Liver (tissue), 8 donors: ENCODE measurements at regions not wholly inside any gene's neighbourhood (a gene's known extent, or its start where the extent isn't known, plus 50 kb on each side); places are given as distances from the start of the nearest gene placed in this dataset.

Experiments used
- DNase-seq: peaks from one replicate; pipeline ENCODE4 v3.0.0-alpha.2; 2017; ENCODE audit warnings: low spot score
- H3K27ac ChIP-seq, 2 donors: one replicate each; pipeline ENCODE4 v1.7.0; 2013; ENCODE audit warnings: inconsistent platforms in 2 of 2, low read length in 2 of 2, control low read depth in 1 of 2, low read depth in 1 of 2, mild to moderate bottlenecking in 1 of 2
- H3K27me3 ChIP-seq, 4 donors: one replicate each; pipeline versions ENCODE4 v1.6.1 to v1.7.0; 2013; ENCODE audit warnings: low read length in 3 of 4, inconsistent platforms in 1 of 4, mild to moderate bottlenecking in 1 of 4, moderate library complexity in 1 of 4; ENCODE audit not compliant: control insufficient read depth in 4 of 4, insufficient read depth in 4 of 4
- H3K36me3 ChIP-seq, 4 donors: one replicate each; pipeline versions ENCODE4 v1.6.1 to v1.7.0; 2013; ENCODE audit warnings: low read length in 3 of 4, mild to moderate bottlenecking in 3 of 4, low read depth in 1 of 4, moderate library complexity in 1 of 4; ENCODE audit not compliant: control insufficient read depth in 4 of 4, insufficient read depth in 3 of 4
- H3K4me1 ChIP-seq, 4 donors: one replicate each; pipeline versions ENCODE4 v1.6.1 to v1.7.0; 2013; ENCODE audit warnings: low read length in 3 of 4, mild to moderate bottlenecking in 3 of 4, moderate library complexity in 1 of 4; ENCODE audit not compliant: control insufficient read depth in 4 of 4, insufficient read depth in 4 of 4
- H3K4me3 ChIP-seq, 3 donors: one replicate each; pipeline versions ENCODE4 v1.6.1 to v1.7.0; 2013; ENCODE audit warnings: low read length in 3 of 3, control low read depth in 1 of 3, low read depth in 1 of 3, mild to moderate bottlenecking in 1 of 3
- H3K9ac ChIP-seq, 2 donors: one replicate each; pipeline ENCODE4 v1.7.0; 2013; ENCODE audit warnings: low read length in 2 of 2, mild to moderate bottlenecking in 2 of 2, moderate library complexity in 2 of 2, control low read depth in 1 of 2, low read depth in 1 of 2
- H3K9me3 ChIP-seq, 4 donors: one replicate each; pipeline versions ENCODE4 v1.6.1 to v1.7.0; 2013; ENCODE audit warnings: low read length in 3 of 4; ENCODE audit not compliant: control insufficient read depth in 4 of 4
- ATF3 ChIP-seq: IDR thresholded peaks from 2 replicates; pipeline ENCODE4 v1.6.1; 2016; ENCODE audit warnings: antibody characterized with exemption
- EGR1 ChIP-seq, 2 donors: IDR thresholded peaks; 2 replicates each; pipeline ENCODE4 v1.6.1; 2016 to 2018; ENCODE audit warnings: antibody characterized with exemption in 2 of 2, low read depth in 2 of 2
- FOXA1 ChIP-seq: IDR thresholded peaks from 2 replicates; pipeline ENCODE4 v1.6.1; 2016; ENCODE audit warnings: antibody characterized with exemption
- FOXA2 ChIP-seq: IDR thresholded peaks from 2 replicates; pipeline ENCODE4 v1.6.1; 2016; ENCODE audit warnings: antibody characterized with exemption
- GABPA ChIP-seq, 2 donors: IDR thresholded peaks in 1 of 2; conservative IDR thresholded peaks in 1 of 2; 2 replicates each; pipeline ENCODE4 v1.6.1; 2016; ENCODE audit warnings: antibody characterized with exemption in 2 of 2, mild to moderate bottlenecking in 1 of 2, moderate library complexity in 1 of 2
- HNF4A ChIP-seq, 2 donors: conservative IDR thresholded peaks; 2 replicates each; pipeline ENCODE4 v1.6.1; 2016; ENCODE audit warnings: antibody characterized with exemption in 2 of 2, mild to moderate bottlenecking in 2 of 2
- HNF4G ChIP-seq: IDR thresholded peaks from 2 replicates; pipeline ENCODE4 v1.6.1; 2016; ENCODE audit warnings: antibody characterized with exemption
- JUND ChIP-seq, 2 donors: IDR thresholded peaks; 2 replicates each; pipeline ENCODE4 v1.6.1; 2016; ENCODE audit warnings: antibody characterized with exemption in 2 of 2
- NR2F2 ChIP-seq: IDR thresholded peaks from 2 replicates; pipeline ENCODE4 v1.6.1; 2016; ENCODE audit warnings: antibody characterized with exemption
- RAD21 ChIP-seq, 2 donors: IDR thresholded peaks; 2 replicates each; pipeline ENCODE4 v1.6.1; 2016; ENCODE audit warnings: antibody characterized with exemption in 2 of 2, mild to moderate bottlenecking in 2 of 2
- RXRA ChIP-seq, 2 donors: IDR thresholded peaks; 2 replicates each; pipeline ENCODE4 v1.6.1; 2017 to 2018; ENCODE audit warnings: antibody characterized with exemption in 2 of 2, mild to moderate bottlenecking in 1 of 2
- SP1 ChIP-seq: IDR thresholded peaks from 2 replicates; pipeline ENCODE4 v1.6.1; 2018; ENCODE audit warnings: antibody characterized with exemption, mild to moderate bottlenecking
- TAF1 ChIP-seq: conservative IDR thresholded peaks from 2 replicates; pipeline ENCODE4 v1.6.1; 2016; ENCODE audit warnings: antibody characterized with exemption, mild to moderate bottlenecking
- YY1 ChIP-seq: IDR thresholded peaks from 2 replicates; pipeline ENCODE4 v1.6.1; 2016; ENCODE audit warnings: antibody characterized with exemption, mild to moderate bottlenecking
- ZBTB33 ChIP-seq: IDR thresholded peaks from 2 replicates; pipeline ENCODE4 v1.6.1; 2016; ENCODE audit warnings: antibody characterized with exemption
- WGBS: extraction: QIAGEN DNeasy Blood & Tissue Kit; methylation state at CpG from one replicate; pipeline ENCODE4 v1.1.7; 2013; 5-methylcytosine and 5-hydroxymethylcytosine counted together
- TF ChIP-seq, protein P1 (sequence below): IDR thresholded peaks from 2 replicates; pipeline ENCODE4 v1.6.1; 2016; ENCODE audit warnings: antibody characterized with exemption, mild to moderate bottlenecking
- TF ChIP-seq, protein P2 (sequence below): fragments of 150-350 bp; IDR thresholded peaks from 2 replicates; pipeline ENCODE4 v1.5.1; 2017; ENCODE audit warnings: improper control_type of control experiment, low read depth, low read length; ENCODE audit not compliant: missing input control
- donor health status: healthy.
- donor health status: healthy.
- donor health status: healthy.
- donor health status: healthy.
- donor health status: healthy.

DNA sequence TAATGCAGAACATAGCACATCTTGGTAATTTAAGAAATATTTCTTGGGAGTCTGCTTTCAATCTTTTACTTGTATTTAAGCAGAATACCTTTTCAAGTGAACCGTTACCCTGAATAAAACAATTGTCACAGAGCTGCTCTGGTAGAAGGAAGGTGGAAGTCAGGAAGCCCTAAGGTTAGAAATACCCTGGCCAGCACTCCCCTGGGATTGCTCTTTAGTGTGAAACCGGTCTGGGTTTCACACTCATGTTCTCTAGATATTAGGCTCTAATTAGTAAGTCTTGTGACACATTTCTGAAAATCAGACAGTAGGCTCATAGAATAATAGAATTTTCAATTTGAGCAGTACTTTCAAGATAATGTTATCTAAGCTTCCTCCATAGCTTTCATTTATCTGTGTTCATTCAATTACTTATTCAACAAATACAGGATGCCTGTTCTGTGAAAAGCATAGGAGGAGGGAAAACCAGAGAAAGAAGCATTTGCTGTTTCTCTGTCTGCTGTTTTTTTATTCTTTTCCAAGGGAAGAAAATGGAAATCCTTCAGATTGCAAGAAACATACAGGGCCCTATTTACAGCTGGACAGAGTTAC lies 825.5 kb downstream of the TLR4 start:
- Histone ChIP-seq H3K9me3 (no peaks in the 10 kb centered on the region), H3K9ac (no peak overlapping the region), H3K4me1 (no peaks in the 10 kb centered on the region), H3K36me3 (no peaks in the 10 kb centered on the region), H3K4me3 (no peak overlapping the region), H3K27me3 (no peaks in the 10 kb centered on the region), H3K27ac (no peak overlapping the region)
- no peak for TF ChIP-seq JUND (IDR thresholded peaks at IDR 0.05)
- no peak for TF ChIP-seq FOXA1
- no peak for TF ChIP-seq FOXA2
- TF ChIP-seq HNF4A (conservative IDR thresholded peaks at IDR 0.05): no peak
- TF ChIP-seq RXRA (IDR thresholded peaks at IDR 0.05): no peak
- TF ChIP-seq ATF3: no peak
- no peak for TF ChIP-seq ZBTB33
- TF ChIP-seq EGR1 (IDR thresholded peaks at IDR 0.05; ENCODE audit: low read depth in 2 of 2): no peak
- no peak for TF ChIP-seq RAD21 (IDR thresholded peaks at IDR 0.05)
- TF ChIP-seq YY1: no peak
- TF ChIP-seq, protein P1, sequence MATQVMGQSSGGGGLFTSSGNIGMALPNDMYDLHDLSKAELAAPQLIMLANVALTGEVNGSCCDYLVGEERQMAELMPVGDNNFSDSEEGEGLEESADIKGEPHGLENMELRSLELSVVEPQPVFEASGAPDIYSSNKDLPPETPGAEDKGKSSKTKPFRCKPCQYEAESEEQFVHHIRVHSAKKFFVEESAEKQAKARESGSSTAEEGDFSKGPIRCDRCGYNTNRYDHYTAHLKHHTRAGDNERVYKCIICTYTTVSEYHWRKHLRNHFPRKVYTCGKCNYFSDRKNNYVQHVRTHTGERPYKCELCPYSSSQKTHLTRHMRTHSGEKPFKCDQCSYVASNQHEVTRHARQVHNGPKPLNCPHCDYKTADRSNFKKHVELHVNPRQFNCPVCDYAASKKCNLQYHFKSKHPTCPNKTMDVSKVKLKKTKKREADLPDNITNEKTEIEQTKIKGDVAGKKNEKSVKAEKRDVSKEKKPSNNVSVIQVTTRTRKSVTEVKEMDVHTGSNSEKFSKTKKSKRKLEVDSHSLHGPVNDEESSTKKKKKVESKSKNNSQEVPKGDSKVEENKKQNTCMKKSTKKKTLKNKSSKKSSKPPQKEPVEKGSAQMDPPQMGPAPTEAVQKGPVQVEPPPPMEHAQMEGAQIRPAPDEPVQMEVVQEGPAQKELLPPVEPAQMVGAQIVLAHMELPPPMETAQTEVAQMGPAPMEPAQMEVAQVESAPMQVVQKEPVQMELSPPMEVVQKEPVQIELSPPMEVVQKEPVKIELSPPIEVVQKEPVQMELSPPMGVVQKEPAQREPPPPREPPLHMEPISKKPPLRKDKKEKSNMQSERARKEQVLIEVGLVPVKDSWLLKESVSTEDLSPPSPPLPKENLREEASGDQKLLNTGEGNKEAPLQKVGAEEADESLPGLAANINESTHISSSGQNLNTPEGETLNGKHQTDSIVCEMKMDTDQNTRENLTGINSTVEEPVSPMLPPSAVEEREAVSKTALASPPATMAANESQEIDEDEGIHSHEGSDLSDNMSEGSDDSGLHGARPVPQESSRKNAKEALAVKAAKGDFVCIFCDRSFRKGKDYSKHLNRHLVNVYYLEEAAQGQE: no peak
- DNase-seq: no peak
- WGBS: 59% methylated on average over 2 of the region's 2 CpGs

DNA sequence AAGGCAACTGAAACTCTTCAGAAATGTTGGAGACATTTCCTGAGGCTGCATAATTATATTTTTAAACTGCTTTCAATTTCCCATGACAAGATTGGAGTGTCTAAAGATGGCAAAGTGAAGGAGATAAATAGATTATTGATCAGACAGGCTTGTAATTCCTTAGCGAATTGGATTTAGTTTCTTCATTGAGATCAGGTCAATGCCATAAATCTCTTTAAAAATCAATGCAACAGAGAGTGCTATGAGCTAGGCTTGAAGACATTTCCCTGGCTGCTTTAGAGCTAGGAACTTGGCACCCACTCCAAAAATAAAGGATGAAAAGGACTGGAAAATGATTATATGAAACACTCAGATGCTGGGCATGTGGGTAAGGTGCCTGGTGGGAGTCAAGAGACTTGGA lies 828.4 kb downstream of the TLR4 start:
- Histone ChIP-seq H3K4me3 (no peak overlapping the region), H3K4me1 (no peaks in the 10 kb centered on the region), H3K9me3 (no peaks in the 10 kb centered on the region), H3K36me3 (no peaks in the 10 kb centered on the region), H3K27me3 (no peaks in the 10 kb centered on the region), H3K27ac (no peak overlapping the region), H3K9ac (no peak overlapping the region)
- TF ChIP-seq FOXA2 (no peak), NR2F2 (no peak), GABPA (IDR thresholded peaks at IDR 0.05 in 1 of 2, conservative IDR thresholded peaks at IDR 0.05 in 1 of 2) (no peak), HNF4A (conservative IDR thresholded peaks at IDR 0.05) (no peak), RXRA (IDR thresholded peaks at IDR 0.05) (no peak), ATF3 (no peak), ZBTB33 (no peak), TAF1 (no peak), FOXA1 (no peak), HNF4G (no peak), YY1 (no peak), SP1 (no peak), EGR1 (IDR thresholded peaks at IDR 0.05; ENCODE audit: low read depth in 2 of 2) (no peak)
- TF ChIP-seq, protein P2, sequence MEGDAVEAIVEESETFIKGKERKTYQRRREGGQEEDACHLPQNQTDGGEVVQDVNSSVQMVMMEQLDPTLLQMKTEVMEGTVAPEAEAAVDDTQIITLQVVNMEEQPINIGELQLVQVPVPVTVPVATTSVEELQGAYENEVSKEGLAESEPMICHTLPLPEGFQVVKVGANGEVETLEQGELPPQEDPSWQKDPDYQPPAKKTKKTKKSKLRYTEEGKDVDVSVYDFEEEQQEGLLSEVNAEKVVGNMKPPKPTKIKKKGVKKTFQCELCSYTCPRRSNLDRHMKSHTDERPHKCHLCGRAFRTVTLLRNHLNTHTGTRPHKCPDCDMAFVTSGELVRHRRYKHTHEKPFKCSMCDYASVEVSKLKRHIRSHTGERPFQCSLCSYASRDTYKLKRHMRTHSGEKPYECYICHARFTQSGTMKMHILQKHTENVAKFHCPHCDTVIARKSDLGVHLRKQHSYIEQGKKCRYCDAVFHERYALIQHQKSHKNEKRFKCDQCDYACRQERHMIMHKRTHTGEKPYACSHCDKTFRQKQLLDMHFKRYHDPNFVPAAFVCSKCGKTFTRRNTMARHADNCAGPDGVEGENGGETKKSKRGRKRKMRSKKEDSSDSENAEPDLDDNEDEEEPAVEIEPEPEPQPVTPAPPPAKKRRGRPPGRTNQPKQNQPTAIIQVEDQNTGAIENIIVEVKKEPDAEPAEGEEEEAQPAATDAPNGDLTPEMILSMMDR: no peak
- TF ChIP-seq, protein P1: no peak
- no peak for DNase-seq
- 91% methylated on average over 1 of the region's 1 CpG for whole genome bisulfite sequencing
